ENCODE measurements at regions not wholly inside any gene's neighbourhood (a gene's known extent, or its start where the extent isn't known, plus 50 kb on each side); places are given as distances from the start of the nearest gene placed in this dataset.
"Not testable (repeated sequence)": the region's sequence is repeated elsewhere in the genome, so short reads cannot be mapped to it uniquely, and the experiment has no call there.

GRCh38 chr1:67530071-67530470 is 99.9 kb upstream of the SERBP1 start:
- DNase-seq = no peak

DNA sequence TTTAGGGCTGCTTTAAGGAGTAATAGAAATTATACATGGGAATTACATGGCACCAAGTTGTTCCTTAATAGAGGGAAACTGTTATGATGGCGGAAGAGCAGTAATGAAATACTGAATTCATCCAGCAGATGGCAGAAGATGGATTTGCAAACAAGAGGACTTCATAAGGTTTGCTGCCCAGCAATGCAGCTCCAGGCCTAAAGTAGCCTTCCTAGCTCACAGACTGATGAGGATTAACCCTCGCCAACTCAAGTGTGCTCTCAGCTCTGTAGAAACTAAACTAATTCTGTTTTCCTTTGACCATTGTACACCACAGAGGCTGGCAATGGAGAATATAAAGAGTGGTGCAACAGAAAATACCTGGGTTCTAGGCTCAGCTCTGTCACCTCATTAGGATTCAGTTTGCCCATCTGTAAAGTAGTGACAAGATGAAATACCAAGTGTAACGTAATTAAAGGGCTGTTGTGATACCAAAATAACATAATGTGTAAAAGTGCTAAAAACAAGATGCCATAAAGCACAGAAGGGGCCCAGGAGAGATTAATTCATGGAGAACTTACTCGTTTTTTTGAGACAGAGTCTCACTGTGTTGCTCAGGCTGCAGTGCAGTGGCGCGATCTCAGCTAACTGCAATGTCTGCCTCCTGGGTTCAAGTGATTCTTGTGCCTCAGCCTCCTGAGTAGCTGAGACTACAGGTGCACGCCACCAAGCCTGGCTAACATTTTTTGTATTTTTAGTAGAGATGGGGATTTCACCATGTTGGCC is 102.4 kb upstream of the SERBP1 start:
- DNase-seq = no peak

DNA sequence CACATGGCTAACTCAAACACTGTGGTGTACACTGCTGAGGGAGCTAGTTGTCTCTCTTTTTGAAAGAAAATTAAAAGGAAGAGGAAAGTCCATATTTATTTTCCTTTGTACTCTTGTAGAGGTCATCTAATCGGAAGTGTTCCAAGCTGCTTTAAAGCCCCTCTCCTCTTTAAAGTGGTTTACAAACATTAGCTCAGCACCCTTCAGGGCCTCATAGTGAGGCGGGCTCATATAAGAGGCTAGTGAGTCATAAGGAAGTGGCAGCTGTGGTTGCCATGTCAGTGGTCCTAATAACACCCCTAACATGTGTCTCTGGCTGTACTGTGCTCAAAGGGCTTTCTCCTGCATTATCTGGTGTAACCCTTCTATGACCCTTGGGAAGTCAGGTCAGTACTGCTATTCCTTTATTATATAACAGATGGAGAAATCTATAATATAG is 104.4 kb upstream of the SERBP1 start:
- no peak for DNase-seq

- peak in 1 of 4 experiments; percentile 18 for DNase-seq
Observed at GRCh38 chr1:67535474-67535873, 105.3 kb upstream of the SERBP1 start.

GRCh38 chr1:67536957-67537666 is 106.9 kb upstream of the SERBP1 start:
- no peak for DNase-seq

DNA sequence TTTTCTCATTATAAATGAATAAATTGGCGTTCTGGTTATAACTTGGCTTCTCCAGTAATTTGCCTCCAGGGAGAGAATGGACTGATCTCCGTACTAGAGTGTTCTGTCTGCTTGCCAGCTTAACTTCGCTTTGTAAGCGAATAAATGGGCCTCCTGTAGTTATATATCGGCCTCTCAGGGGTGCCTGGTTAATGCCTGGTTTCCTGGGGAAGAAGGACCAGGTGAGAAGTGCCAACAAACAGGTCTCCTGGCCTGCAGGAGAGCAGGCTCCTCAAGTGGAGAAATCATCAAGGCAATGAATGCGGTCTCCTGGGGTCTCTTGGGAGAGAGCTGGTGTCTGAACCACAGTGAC is 107.4 kb upstream of the SERBP1 start:
- DNase-seq = no peak

DNA sequence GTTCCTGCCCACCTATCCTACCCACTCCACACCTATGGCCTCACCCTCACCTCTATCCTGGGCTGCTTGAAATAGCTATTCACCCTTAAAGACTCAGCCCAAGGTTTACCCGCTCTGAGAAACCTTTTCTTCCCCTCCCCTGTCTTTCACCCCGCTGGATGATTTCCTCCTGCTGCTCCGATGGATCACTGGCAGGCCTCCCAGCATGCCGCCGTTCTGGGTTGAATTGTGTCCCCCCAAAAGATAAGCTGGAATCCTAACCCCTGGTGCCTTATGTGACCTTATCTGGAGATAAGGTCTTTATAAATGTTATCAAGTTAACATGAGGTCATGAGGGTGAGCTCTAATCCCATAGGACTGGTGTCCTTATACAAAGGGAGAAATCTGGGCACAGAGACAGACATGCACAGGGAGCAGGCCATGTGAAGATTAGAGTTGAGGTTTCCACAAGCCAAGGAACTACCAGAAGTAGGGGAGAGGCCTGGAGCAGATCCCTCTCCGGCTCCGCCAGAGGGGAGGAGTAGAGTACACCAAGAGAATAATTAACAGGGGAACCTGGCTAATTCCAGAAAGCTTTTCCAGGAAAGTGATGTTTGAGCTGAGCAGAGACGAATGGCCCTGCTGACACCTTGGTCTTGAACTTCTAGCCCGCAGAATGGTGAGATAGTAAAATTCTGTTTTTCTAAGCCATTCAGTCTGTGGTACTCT is 110.0 kb upstream of the SERBP1 start:
- DNase-seq = no peak

- no peak for DNase-seq
Observed at GRCh38 chr1:67540733-67541125, 110.5 kb upstream of the SERBP1 start.

GRCh38 chr1:67542747-67543146 is 112.5 kb upstream of the SERBP1 start:
- no peak for DNase-seq

DNA sequence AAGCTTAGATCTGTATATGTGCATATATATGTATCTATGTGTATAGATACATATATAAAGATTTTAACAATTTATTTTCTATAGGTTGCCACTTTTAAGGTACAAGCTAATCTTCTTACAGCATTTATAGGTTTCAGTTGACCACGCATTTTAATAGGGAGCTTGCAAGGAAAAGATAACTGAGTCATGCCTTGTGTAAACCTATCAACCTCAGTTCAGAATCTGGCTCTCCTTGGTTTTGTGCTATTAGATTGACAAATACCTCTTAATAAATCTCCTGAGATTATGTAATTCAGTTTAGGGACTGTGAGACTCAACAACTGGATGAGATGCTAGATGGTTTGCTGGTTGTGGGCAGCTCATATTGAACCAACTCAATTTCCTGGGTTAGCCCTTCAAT is 114.7 kb upstream of the SERBP1 start:
- DNase-seq = no peak

- DNase-seq = no peak
Observed at GRCh38 chr1:67545364-67545763, 115.2 kb upstream of the SERBP1 start.

DNA sequence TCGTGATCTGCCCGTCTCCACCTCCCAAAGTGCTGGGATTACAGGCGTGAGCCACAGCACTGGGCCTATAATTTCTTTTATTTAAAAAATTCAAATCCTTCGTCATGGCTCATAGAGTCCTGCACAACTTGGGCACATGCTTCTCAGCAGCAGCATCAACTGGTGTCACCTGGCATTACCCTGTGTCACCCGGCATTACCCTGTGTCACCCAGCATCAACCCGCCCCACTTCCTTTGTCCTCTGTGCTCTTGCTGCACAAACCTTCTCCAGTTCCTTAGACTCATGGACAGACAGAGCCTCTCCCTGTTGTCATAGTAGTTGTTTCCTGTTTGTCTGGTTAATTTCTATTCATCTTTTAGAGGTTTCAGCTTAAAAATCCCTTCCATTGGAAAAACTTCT is 121.2 kb upstream of the SERBP1 start:
- DNase-seq = no peak

- DNase-seq = no peak
Observed at GRCh38 chr1:67552336-67552759, 122.1 kb upstream of the SERBP1 start.

DNA sequence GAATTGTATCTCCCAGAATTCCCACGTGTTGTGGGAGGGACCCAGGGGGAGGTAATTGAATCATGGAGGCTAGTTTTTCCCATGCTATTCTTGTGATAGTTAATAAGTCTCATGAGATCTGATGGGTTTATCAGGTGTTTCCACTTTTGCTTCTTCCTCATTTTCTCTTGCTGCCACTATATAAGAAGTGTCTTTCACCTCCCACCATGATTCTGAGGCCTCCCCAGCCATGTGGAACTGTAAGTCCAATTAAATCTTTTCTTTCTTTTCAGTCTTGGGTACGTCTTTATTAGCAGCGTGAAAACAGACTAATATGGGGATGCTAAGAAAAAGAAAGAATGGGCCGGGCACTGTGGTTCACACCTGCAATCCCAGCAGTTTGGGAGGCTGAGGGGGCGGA is 124.0 kb upstream of the SERBP1 start:
- not testable (repeated sequence) for DNase-seq

- no peak for DNase-seq
Observed at GRCh38 chr1:67555461-67556296, 125.5 kb upstream of the SERBP1 start.

GRCh38 chr1:67556297-67556900 is 126.2 kb upstream of the SERBP1 start:
- no peak for DNase-seq

GRCh38 chr1:67557696-67558448 is 127.1 kb upstream of the GADD45A start:
- no peak for DNase-seq

DNA sequence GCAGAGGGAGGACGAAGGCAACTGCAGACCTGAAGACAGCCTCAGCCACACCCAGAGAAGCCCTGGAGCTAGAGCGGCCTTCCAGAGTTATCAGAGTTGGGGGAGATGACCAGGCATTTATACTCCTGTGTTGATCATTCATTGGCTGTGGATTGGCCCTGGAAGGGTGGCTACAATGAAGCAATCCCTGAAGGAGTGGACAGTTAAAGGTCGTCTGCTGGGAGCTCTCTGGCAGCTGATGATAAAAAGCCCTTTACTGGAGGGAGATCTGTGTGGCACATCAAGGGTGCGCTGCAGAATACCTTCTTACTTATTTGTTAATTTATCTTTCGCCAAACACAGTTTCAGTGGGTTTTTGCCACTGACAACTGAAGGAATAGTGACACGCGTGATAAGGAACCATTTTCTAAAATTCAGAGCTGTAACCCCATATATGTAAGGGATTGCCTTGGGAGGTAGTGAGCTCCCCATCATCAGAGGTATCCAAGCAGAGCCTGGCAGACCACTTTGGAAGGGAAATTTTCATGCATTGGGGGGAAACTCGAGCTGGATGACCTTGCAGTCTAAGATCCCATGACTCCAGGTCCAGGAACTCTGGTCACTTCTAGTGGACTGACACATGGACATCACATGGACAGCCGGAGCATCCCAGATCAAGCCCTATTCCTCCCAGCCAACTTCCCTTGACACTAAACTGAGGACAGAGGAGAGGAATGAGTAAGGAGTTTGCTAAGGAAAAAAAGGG is 126.4 kb upstream of the GADD45A start:
- no peak for DNase-seq

GRCh38 chr1:67559222-67559700 is 125.7 kb upstream of the GADD45A start:
- DNase-seq = no peak

- DNase-seq = no peak
Observed at GRCh38 chr1:67560580-67561255, 124.3 kb upstream of the GADD45A start.

Data from activated CD4-positive, CD25-positive, alpha-beta regulatory T cell (primary cell).